SK-N-SH treated with all-trans-retinoic acid at 6 μM for 48 hours (cell line): ENCODE measurements at regions not wholly inside any gene's neighbourhood (a gene's known extent, or its start where the extent isn't known, plus 50 kb on each side); places are given as distances from the start of the nearest gene placed in this dataset.

Experiments
- ATAC-seq: fragments of 200-7000 bp; cut with Tn5 transposase; 3 replicates; pipeline ENCODE4 v1.9.1; 2020; ENCODE audit warnings: mild to moderate bottlenecking, moderate library complexity
- ARNTL ChIP-seq: fragments of 450-650 bp; formaldehyde crosslinking; IDR thresholded peaks from 2 replicates; pipeline ENCODE4 v1.5.0; 2020; ENCODE audit warnings: low read depth, mild to moderate bottlenecking, moderate library complexity, borderline replicate concordance
- BACH2 ChIP-seq: fragments of 250-450 bp; sonication (Bioruptor Pico); IDR thresholded peaks from 2 replicates; pipeline ENCODE4 v1.9.0; 2021; ENCODE audit warnings: mild to moderate bottlenecking, borderline replicate concordance
- CREB5 ChIP-seq: fragments of 250-450 bp; sonication (Bioruptor Pico); IDR thresholded peaks from 2 replicates; pipeline ENCODE4 v1.5.1; 2020; ENCODE audit warnings: low read depth, mild to moderate bottlenecking, moderate library complexity
- CSDC2 ChIP-seq: fragments of 250-450 bp; sonication (Bioruptor Pico); IDR thresholded peaks from 2 replicates; pipeline ENCODE4 v1.5.0; 2020; ENCODE audit warnings: mild to moderate bottlenecking, moderate library complexity
- CSRNP3 ChIP-seq: fragments of 250-450 bp; sonication (Bioruptor Pico); IDR thresholded peaks from 2 replicates; pipeline ENCODE4 v1.5.1; 2021; ENCODE audit warnings: mild to moderate bottlenecking, moderate library complexity
- GLIS3 ChIP-seq: fragments of 250-450 bp; sonication (Bioruptor Pico); IDR thresholded peaks from 2 replicates; pipeline ENCODE4 v1.5.0; 2020; ENCODE audit warnings: mild to moderate bottlenecking, moderate library complexity
- ISL1 ChIP-seq: fragments of 250-450 bp; sonication (Bioruptor Pico); IDR thresholded peaks from 2 replicates; pipeline ENCODE4 v2.1.2; 2022; ENCODE audit warnings: mild to moderate bottlenecking, moderate library complexity
- OSR1 ChIP-seq: fragments of 250-450 bp; sonication (Bioruptor Pico); IDR thresholded peaks from 2 replicates; pipeline ENCODE4 v1.8.0; 2022; ENCODE audit warnings: moderate library complexity, mild to moderate bottlenecking, inconsistent platforms
- PATZ1 ChIP-seq: fragments of 250-450 bp; sonication (Bioruptor Pico); IDR thresholded peaks from 2 replicates; pipeline ENCODE4 v1.8.0; 2020; ENCODE audit warnings: mild to moderate bottlenecking, moderate library complexity, borderline replicate concordance
- POU6F1 ChIP-seq: fragments of 250-450 bp; sonication (Bioruptor Pico); IDR thresholded peaks from 2 replicates; pipeline ENCODE4 v1.8.0; 2021; ENCODE audit warnings: low read depth, mild to moderate bottlenecking, moderate library complexity, borderline replicate concordance
- PPARA ChIP-seq: fragments of 250-450 bp; sonication (Bioruptor Pico); IDR thresholded peaks from 2 replicates; pipeline ENCODE4 v1.5.0; 2020; ENCODE audit warnings: mild to moderate bottlenecking, borderline replicate concordance
- RARB ChIP-seq: fragments of 250-450 bp; sonication (Bioruptor Pico); IDR thresholded peaks from 2 replicates; pipeline ENCODE4 v1.8.0; 2021; ENCODE audit warnings: mild to moderate bottlenecking, moderate library complexity
- SNAI2 ChIP-seq: fragments of 250-450 bp; sonication (Bioruptor Pico); IDR thresholded peaks from 2 replicates; pipeline ENCODE4 v1.5.0; 2020; ENCODE audit warnings: mild to moderate bottlenecking, moderate library complexity
- TCF4 ChIP-seq: fragments of 250-450 bp; sonication (Bioruptor Pico); IDR thresholded peaks from 2 replicates; pipeline ENCODE4 v1.8.0; 2021; ENCODE audit warnings: mild to moderate bottlenecking, moderate library complexity, borderline replicate concordance
- TOX ChIP-seq: fragments of 250-450 bp; sonication (Bioruptor Pico); IDR thresholded peaks from 2 replicates; pipeline ENCODE4 v1.8.0; 2021; ENCODE audit warnings: mild to moderate bottlenecking, moderate library complexity, borderline replicate concordance
- ZC3H10 ChIP-seq: fragments of 250-450 bp; sonication (Bioruptor Pico); IDR thresholded peaks from 2 replicates; pipeline ENCODE4 v1.5.1; 2021; ENCODE audit warnings: mild to moderate bottlenecking, moderate library complexity
- ZFP3 ChIP-seq: fragments of 250-450 bp; sonication (Bioruptor Pico); IDR thresholded peaks from 2 replicates; pipeline ENCODE4 v1.5.0; 2020; ENCODE audit warnings: mild to moderate bottlenecking, moderate library complexity
- ZFP30 ChIP-seq: fragments of 450-650 bp; formaldehyde crosslinking; IDR thresholded peaks from 2 replicates; pipeline ENCODE4 v1.5.0; 2022; ENCODE audit warnings: mild to moderate bottlenecking, moderate library complexity
- ZNF70 ChIP-seq: fragments of 450-650 bp; formaldehyde crosslinking; IDR thresholded peaks from 2 replicates; pipeline ENCODE4 v1.5.0; 2020; ENCODE audit warnings: mild to moderate bottlenecking, moderate library complexity
- ZNF8 ChIP-seq: fragments of 450-650 bp; formaldehyde crosslinking; IDR thresholded peaks from 2 replicates; pipeline ENCODE4 v1.5.0; 2020; ENCODE audit warnings: mild to moderate bottlenecking, moderate library complexity

- TF ChIP-seq PATZ1 (CRISPR knock-in tag) (no peak), OSR1 (CRISPR knock-in tag) (no peak), ARNTL (CRISPR knock-in tag) (no peak), POU6F1 (no peak), BACH2 (CRISPR knock-in tag) (no peak), TOX (CRISPR knock-in tag) (no peak), TCF4 (CRISPR knock-in tag) (no peak), ZFP30 (no peak), ISL1 (CRISPR knock-in tag) (no peak), CSDC2 (no peak), ZC3H10 (CRISPR knock-in tag) (no peak), RARB (no peak), ZNF70 (no peak), CSRNP3 (CRISPR knock-in tag) (no peak), CREB5 (CRISPR knock-in tag) (no peak), ZNF8 (CRISPR knock-in tag) (no peak), PPARA (CRISPR knock-in tag) (no peak)
- ATAC-seq = no peak
Measured at GRCh38 chr3:72633534-72633933, 214.7 kb downstream of the SHQ1 start.

GRCh38 chr3:72633121-72633520 is 215.1 kb downstream of the SHQ1 start:
- no peak for TF ChIP-seq CREB5 (CRISPR knock-in tag)
- TF ChIP-seq ZFP30 = no peak
- TF ChIP-seq POU6F1 = no peak
- no peak for TF ChIP-seq ISL1 (CRISPR knock-in tag)
- no peak for TF ChIP-seq PATZ1 (CRISPR knock-in tag)
- no peak for TF ChIP-seq SNAI2 (CRISPR knock-in tag)
- TF ChIP-seq ZC3H10 (CRISPR knock-in tag) = no peak
- TF ChIP-seq OSR1 (CRISPR knock-in tag) = no peak
- TF ChIP-seq ZNF70 = no peak
- TF ChIP-seq BACH2 (CRISPR knock-in tag) = no peak
- TF ChIP-seq ZNF8 (CRISPR knock-in tag) = no peak
- TF ChIP-seq GLIS3 (CRISPR knock-in tag) = no peak
- no peak for TF ChIP-seq ZFP3
- TF ChIP-seq TOX (CRISPR knock-in tag) = no peak
- no peak for ATAC-seq
